ENCODE measurements at regions not wholly inside any gene's neighbourhood (a gene's known extent, or its start where the extent isn't known, plus 50 kb on each side); places are given as distances from the start of the nearest gene placed in this dataset.

DNA sequence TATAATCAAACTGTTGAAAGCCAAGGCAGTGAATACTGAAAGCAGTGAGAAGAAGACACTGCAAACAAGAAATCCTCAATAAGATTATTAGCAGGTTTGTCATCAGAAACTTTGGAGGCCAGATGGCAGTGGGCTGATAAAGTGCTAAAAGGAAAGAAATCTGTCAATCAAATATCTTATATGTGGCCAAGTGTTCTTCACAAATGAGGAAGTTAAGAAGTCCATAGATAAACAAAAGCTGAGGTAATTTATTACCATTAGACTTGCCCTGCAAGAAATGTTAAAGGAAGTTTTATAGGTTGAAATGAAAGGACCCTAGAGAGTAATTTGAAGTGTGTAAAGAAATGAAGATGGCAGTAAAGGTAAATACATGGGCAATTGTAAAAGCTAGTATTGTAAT is 586.6 kb downstream of the RAPGEF2 start:
- no peaks in the 10 kb centered on the region for H3K4me1 ChIP-seq (ENCODE audit: control insufficient read depth, insufficient read depth, low read length)
- POLR2A ChIA-PET, result no interaction called here
- no peaks in the 10 kb centered on the region for H4K20me1 ChIP-seq (ENCODE audit: control insufficient read depth, insufficient read depth)
- RAD21 ChIA-PET (ENCODE audit: unreplicated experiment), result no interaction called here
- no peaks in the 10 kb centered on the region for H3K79me2 ChIP-seq (ENCODE audit: control insufficient read depth, insufficient read depth, low read length)
- H3K27me3 ChIP-seq (replicated peaks in 1 of 2; ENCODE audit: control insufficient read depth in 2 of 2, insufficient read depth in 2 of 2, low read length in 1 of 2), result no peaks in the 10 kb centered on the region
- in situ Hi-C loops (cut with MboI), result no loop called here
- SMC1A ChIA-PET (ENCODE audit: uncharacterized antibody, unreplicated experiment), result no interaction called here
- no peak overlapping the region for H3K4me3 ChIP-seq
- no peak for TF ChIP-seq SUZ12 (IDR thresholded peaks at IDR 0.05; ENCODE audit: unreplicated experiment)
- TF ChIP-seq MLLT1 (IDR thresholded peaks at IDR 0.05), result no peak
- TF ChIP-seq, protein P1, sequence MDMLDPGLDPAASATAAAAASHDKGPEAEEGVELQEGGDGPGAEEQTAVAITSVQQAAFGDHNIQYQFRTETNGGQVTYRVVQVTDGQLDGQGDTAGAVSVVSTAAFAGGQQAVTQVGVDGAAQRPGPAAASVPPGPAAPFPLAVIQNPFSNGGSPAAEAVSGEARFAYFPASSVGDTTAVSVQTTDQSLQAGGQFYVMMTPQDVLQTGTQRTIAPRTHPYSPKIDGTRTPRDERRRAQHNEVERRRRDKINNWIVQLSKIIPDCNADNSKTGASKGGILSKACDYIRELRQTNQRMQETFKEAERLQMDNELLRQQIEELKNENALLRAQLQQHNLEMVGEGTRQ (IDR thresholded peaks at IDR 0.05; ENCODE audit: borderline replicate concordance, low read depth, low read length), result no peak
- TF ChIP-seq EGR1 (IDR thresholded peaks at IDR 0.05; ENCODE audit: borderline replicate concordance in 1 of 2, low read depth in 2 of 2, low read length in 2 of 2), result no peak
- TF ChIP-seq, protein P2, sequence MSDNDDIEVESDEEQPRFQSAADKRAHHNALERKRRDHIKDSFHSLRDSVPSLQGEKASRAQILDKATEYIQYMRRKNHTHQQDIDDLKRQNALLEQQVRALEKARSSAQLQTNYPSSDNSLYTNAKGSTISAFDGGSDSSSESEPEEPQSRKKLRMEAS (IDR thresholded peaks at IDR 0.05; ENCODE audit: low read depth, low read length), result no peak
- no peak for TF ChIP-seq PML (IDR thresholded peaks at IDR 0.05; ENCODE audit: low read length)
- no peak for TF ChIP-seq BMI1 (IDR thresholded peaks at IDR 0.05; ENCODE audit: borderline replicate concordance)
- no peak for TF ChIP-seq SIX5 (IDR thresholded peaks at IDR 0.05; ENCODE audit: low read depth, low read length, severe bottlenecking)
- TF ChIP-seq E2F4 (IDR thresholded peaks at IDR 0.05; ENCODE audit: low read depth, low read length), result no peak
- TF ChIP-seq IRF4 (IDR thresholded peaks at IDR 0.05; ENCODE audit: low read depth, low read length), result no peak
- TF ChIP-seq GATAD2B (conservative IDR thresholded peaks at IDR 0.05; ENCODE audit: low read depth), result no peak
- no peak for TF ChIP-seq RAD21 (IDR thresholded peaks at IDR 0.05; ENCODE audit: insufficient read depth, low read depth, low read length)
- no peak for TF ChIP-seq IKZF2 (IDR thresholded peaks at IDR 0.05)
- TF ChIP-seq HDAC2 (IDR thresholded peaks at IDR 0.05), result no peak
- no peak for TF ChIP-seq PAX5 (IDR thresholded peaks at IDR 0.05; ENCODE audit: borderline replicate concordance, low read depth, low read length)
- no peak for TF ChIP-seq SP1 (IDR thresholded peaks at IDR 0.05; ENCODE audit: low read depth, low read length)
- no peak for TF ChIP-seq NR2C1 (IDR thresholded peaks at IDR 0.05)
- no peak for TF ChIP-seq RAD51 (IDR thresholded peaks at IDR 0.05)
- TF ChIP-seq YBX1 (IDR thresholded peaks at IDR 0.05), result no peak
- no peak overlapping the region for H3K9ac ChIP-seq (ENCODE audit: control insufficient read depth, insufficient read depth, low read length)
- H3K36me3 ChIP-seq (ENCODE audit: control insufficient read depth in 2 of 2, insufficient read depth in 2 of 2, low read length in 1 of 2), result no peaks in the 10 kb centered on the region
- no TSS peak for BruUV-seq (replicated peaks)
- CTCF ChIA-PET, result no interaction called here
- no peak overlapping the region for H3K4me2 ChIP-seq (ENCODE audit: control insufficient read depth, insufficient read depth)
- H3K27ac ChIP-seq (ENCODE audit: control insufficient read depth, insufficient read depth), result no peak overlapping the region
- H3K9me3 ChIP-seq (replicated peaks; ENCODE audit: control insufficient read depth, insufficient read depth, low read length), result no peaks in the 10 kb centered on the region
- DNase-seq (ENCODE audit: low read depth, low spot score) (no peak), ATAC-seq (no peak), FAIRE-seq (no peak)
- H2AFZ ChIP-seq (ENCODE audit: control insufficient read depth, low read depth, low read length), result no peak overlapping the region
- intact Hi-C loops (cut with micrococcal nuclease; ENCODE audit: unreplicated experiment), result no loop called here
